HFFc6 (cell line): ENCODE measurements at regions not wholly inside any gene's neighbourhood (a gene's known extent, or its start where the extent isn't known, plus 50 kb on each side); places are given as distances from the start of the nearest gene placed in this dataset.

Experiments
- DNase-seq: peaks from one replicate; pipeline ENCODE4 v3.0.0-alpha.2; 2018
- H3K27ac Mint-ChIP-seq: 2 replicates; pipeline ENCODE4 v1.8.0; 2020; ENCODE audit warnings: mild to moderate bottlenecking, mixed read lengths
- H3K27me3 Mint-ChIP-seq: 2 replicates; pipeline ENCODE4 v1.8.0; 2021; ENCODE audit warnings: mild to moderate bottlenecking, moderate library complexity, mixed read lengths; ENCODE audit not compliant: insufficient read depth
- H3K36me3 Mint-ChIP-seq: 2 replicates; pipeline ENCODE4 v1.8.0; 2021; ENCODE audit warnings: low read depth, mixed read lengths
- H3K4me1 Mint-ChIP-seq: 2 replicates; pipeline ENCODE4 v1.8.0; 2020; ENCODE audit warnings: low read depth, mixed read lengths
- H3K4me3 Mint-ChIP-seq: 2 replicates; pipeline ENCODE4 v1.8.0; 2020; ENCODE audit warnings: mild to moderate bottlenecking, moderate library complexity, mixed read lengths
- H3K9me3 Mint-ChIP-seq: 2 replicates; pipeline ENCODE4 v1.8.0; 2020; ENCODE audit warnings: mild to moderate bottlenecking, mixed read lengths
- TF ChIP-seq, protein P1 (sequence below): fragments of 200-600 bp; sonication (generic); IDR thresholded peaks from 2 replicates; pipeline ENCODE4 v1.5.0; 2021; ENCODE audit warnings: antibody characterized with exemption, mild to moderate bottlenecking

DNA sequence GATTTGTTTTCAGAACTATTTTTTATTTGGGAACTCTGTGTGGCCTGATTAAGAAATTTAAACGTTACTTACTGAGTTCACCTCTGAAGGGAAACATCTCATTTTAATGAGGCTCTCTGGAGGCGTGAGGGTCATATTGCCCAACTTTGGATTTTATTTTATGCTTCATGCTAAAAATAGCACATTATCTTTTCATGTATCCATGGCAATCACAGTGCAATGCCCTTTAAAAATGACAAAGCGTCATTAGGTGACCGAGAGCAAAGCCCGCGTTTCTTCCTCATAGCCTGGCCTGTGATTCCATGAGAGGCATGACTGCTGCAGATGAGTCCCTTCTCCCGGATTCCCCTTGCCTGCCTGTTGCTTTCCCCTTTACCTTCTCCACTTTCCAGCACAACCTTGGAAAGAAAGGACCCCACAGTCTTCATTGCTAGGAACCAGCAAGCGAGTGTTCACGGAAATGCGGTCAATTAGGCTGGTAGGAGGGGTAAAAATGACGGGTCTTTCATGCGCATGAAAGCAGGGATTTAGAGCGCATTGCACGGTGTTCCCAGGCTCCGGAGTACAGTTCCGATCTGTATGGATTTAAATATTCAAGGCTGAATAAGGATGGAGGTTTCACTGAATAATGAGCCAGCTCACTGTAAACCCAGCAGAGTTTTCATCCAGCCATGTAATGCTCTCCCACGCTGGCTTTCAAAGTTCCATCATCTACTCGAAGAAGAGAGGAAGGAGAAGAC, 98.2 kb upstream of the PITRM1 start:
- no peak overlapping the region for H3K4me3 Mint-ChIP-seq
- peaks cover 4% of the 10 kb centered on the region for H3K36me3 Mint-ChIP-seq
- H3K27me3 Mint-ChIP-seq: peaks cover 56% of the 10 kb centered on the region
- no peak overlapping the region for H3K27ac Mint-ChIP-seq
- no peak for DNase-seq
- peaks cover 5% of the 10 kb centered on the region for H3K9me3 Mint-ChIP-seq
- H3K4me1 Mint-ChIP-seq: no peaks in the 10 kb centered on the region
- TF ChIP-seq, protein P1, sequence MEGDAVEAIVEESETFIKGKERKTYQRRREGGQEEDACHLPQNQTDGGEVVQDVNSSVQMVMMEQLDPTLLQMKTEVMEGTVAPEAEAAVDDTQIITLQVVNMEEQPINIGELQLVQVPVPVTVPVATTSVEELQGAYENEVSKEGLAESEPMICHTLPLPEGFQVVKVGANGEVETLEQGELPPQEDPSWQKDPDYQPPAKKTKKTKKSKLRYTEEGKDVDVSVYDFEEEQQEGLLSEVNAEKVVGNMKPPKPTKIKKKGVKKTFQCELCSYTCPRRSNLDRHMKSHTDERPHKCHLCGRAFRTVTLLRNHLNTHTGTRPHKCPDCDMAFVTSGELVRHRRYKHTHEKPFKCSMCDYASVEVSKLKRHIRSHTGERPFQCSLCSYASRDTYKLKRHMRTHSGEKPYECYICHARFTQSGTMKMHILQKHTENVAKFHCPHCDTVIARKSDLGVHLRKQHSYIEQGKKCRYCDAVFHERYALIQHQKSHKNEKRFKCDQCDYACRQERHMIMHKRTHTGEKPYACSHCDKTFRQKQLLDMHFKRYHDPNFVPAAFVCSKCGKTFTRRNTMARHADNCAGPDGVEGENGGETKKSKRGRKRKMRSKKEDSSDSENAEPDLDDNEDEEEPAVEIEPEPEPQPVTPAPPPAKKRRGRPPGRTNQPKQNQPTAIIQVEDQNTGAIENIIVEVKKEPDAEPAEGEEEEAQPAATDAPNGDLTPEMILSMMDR: no peak

DNA sequence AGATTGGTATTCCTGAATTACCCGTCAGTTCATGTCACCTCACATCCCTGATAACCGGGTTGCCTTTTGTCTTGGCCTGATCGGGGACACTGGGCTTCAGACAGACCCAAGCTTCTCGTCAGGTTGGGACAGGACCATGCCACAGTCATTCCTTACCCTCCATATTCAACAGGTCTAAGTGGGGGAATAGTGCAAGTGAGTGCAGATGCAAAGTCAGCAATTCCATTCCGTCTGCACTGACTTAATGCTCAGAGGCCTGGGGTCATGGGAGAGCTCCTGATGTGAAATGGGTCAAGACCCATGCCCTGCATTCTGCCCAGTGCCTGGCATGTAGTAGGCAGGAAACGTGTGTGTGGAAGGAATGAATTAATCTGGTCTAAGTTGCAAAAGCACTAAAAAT, 95.4 kb upstream of the PITRM1 start:
- Mint-ChIP-seq H3K36me3 (no peaks in the 10 kb centered on the region; the same call in 1 of the 2 replicates), H3K27me3 (peaks cover 39% of the 10 kb centered on the region), H3K27ac (no peak overlapping the region), H3K4me1 (peaks cover 13% of the 10 kb centered on the region), H3K9me3 (no peaks in the 10 kb centered on the region), H3K4me3 (no peak overlapping the region)
- no peak for DNase-seq
- TF ChIP-seq, protein P1: no peak

DNA sequence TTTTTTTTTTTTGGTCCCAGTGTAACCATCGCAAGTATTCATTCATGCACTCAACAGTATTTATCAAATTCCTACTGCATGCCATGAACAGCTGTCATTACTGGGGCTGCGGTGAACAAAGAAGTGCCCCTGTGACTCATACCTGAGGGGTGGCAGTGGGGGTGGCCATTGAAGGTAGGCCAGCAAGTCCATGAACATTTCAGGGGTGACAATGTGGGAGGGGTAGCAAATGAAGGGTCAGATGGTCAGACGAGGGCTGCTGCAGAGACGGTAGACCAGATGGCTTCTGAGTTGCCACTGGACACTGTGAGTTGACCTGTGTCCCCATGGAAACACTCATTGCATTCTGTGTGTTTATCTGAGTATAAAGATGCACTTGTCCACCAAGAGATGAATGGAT, 92.5 kb upstream of the PITRM1 start:
- no peak overlapping the region for H3K27ac Mint-ChIP-seq
- no peaks in the 10 kb centered on the region for H3K9me3 Mint-ChIP-seq
- no peak overlapping the region for H3K4me3 Mint-ChIP-seq
- peaks cover 13% of the 10 kb centered on the region for H3K4me1 Mint-ChIP-seq
- peaks cover 30% of the 10 kb centered on the region for H3K27me3 Mint-ChIP-seq
- H3K36me3 Mint-ChIP-seq: peaks cover 4% of the 10 kb centered on the region; the same call in 1 of the 2 replicates
- TF ChIP-seq, protein P1: no peak
- no peak for DNase-seq

DNA sequence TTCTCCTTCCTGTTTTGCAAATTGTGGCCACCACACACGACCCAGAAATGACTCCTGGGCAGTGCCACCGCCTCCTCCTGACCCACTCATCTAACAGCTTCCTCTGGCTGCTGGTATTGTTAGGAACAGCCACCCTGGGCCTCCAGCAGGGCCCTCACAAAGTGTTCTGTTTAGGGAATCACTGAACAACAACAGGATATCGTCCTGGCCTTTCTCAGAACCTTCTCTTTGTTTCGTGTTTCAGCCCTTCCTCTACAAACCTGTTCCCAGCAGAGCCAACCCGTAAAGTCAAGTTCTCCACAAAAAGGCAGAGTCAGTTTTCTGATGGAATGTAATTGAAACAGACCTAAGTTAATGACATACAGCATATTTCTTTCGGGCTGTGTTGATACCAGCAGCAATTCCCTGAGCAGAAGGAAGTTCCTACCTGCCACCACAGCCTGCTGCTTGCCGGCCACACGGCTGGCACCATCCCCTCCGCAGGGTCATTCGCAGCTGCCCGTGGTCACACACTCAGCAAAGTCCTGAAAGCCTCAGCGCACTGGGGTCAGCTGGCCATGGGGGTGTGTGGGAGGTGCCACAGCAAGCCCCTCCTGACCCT, 91.7 kb upstream of the PITRM1 start:
- Mint-ChIP-seq H3K9me3 (no peaks in the 10 kb centered on the region), H3K4me1 (peaks cover 13% of the 10 kb centered on the region), H3K4me3 (no peak overlapping the region), H3K27ac (no peak overlapping the region), H3K36me3 (peaks cover 4% of the 10 kb centered on the region; the same call in 1 of the 2 replicates), H3K27me3 (peaks cover 26% of the 10 kb centered on the region)
- TF ChIP-seq, protein P1: no peak
- no peak for DNase-seq

DNA sequence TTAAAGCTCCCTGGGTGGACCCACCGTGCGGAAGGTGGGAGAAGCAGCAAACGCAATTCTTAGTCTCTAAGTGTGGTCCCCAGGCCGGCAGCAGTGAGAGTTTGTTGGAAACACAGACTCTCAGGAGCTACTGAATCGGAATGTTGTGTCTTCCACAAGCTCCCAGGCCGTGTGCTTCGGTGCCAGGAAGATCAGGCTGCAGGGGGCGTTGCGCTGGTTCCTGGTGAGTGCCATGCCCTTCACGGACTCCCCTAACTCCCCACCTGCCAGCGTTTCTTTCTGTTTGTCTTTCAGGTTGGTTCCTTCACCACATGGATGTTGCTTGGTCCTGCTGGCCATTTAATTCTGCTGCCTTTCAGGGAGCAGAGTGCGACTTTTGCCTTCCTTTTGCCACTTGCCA, 91.2 kb upstream of the PITRM1 start:
- TF ChIP-seq, protein P1: no peak
- DNase-seq: no peak
- peaks cover 22% of the 10 kb centered on the region for H3K27me3 Mint-ChIP-seq
- H3K4me3 Mint-ChIP-seq: no peak overlapping the region
- H3K4me1 Mint-ChIP-seq: peaks cover 13% of the 10 kb centered on the region
- H3K27ac Mint-ChIP-seq: no peak overlapping the region
- H3K9me3 Mint-ChIP-seq: no peaks in the 10 kb centered on the region
- H3K36me3 Mint-ChIP-seq: peaks cover 4% of the 10 kb centered on the region; the same call in 1 of the 2 replicates
